ENCODE measurements at regions not wholly inside any gene's neighbourhood (a gene's known extent, or its start where the extent isn't known, plus 50 kb on each side); places are given as distances from the start of the nearest gene placed in this dataset.
"Not testable (repeated sequence)": the region's sequence is repeated elsewhere in the genome, so short reads cannot be mapped to it uniquely, and the experiment has no call there.

DNA sequence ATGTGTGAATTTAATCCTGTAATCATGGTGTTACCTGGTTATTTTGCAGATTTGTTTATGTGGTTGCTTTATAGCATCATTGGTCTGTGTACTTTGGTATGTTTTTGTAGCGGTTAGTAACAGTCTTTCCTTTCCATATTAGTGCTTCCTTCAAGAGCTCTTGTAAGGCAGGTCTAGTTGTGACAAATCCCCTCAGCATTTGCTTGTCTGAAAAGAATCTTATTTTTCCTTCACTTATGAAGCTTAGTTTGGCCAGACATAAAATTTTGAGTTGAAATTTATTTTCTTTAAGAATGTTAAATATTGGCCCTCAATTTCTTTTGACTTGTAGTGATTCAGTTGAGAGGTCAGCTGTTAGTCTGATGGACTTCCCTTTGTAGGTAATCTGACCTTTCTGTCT lies 1096.1 kb upstream of the SLIT2 start:
- Histone ChIP-seq H4K8ac (replicated peaks; ENCODE audit: insufficient read length, low read depth, low read length) (no peak overlapping the region), H3T11ph (ENCODE audit: low read length) (no peak overlapping the region), H3K56ac (ENCODE audit: insufficient read length, low read depth, low read length) (no peak overlapping the region), H3K27ac (ENCODE audit: insufficient read length, low read depth, low read length) (no peak overlapping the region), H2AK5ac (ENCODE audit: insufficient read length, low read length) (no peak overlapping the region), H3K9ac (ENCODE audit: extremely low read depth, insufficient read length, low read length) (no peak overlapping the region), H3K79me2 (ENCODE audit: insufficient read depth, low read length) (no peaks in the 10 kb centered on the region), H3K9me3 (ENCODE audit: control insufficient read depth, low read depth, low read length) (no peaks in the 10 kb centered on the region), H2AFZ (ENCODE audit: low read length) (no peak overlapping the region), H3K23ac (ENCODE audit: insufficient read length, low read depth, low read length) (no peak overlapping the region), H4K20me1 (ENCODE audit: control insufficient read depth, insufficient read depth, insufficient read length) (no peaks in the 10 kb centered on the region), H2BK120ac (ENCODE audit: low read depth, low read length, poor library complexity, severe bottlenecking) (no peak overlapping the region), H3K14ac (ENCODE audit: insufficient read depth, low read length) (no peak overlapping the region), H3K23me2 (ENCODE audit: insufficient read length, low read depth, low read length, poor library complexity, severe bottlenecking) (no peaks in the 10 kb centered on the region), H3K18ac (ENCODE audit: insufficient read length, low read depth, low read length) (no peak overlapping the region), H4K5ac (ENCODE audit: insufficient read length, low read depth, low read length) (no peak overlapping the region), H2BK15ac (ENCODE audit: low read depth, low read length) (no peak overlapping the region), H2BK5ac (ENCODE audit: insufficient read length, low read length) (no peak overlapping the region), H2BK20ac (ENCODE audit: low read depth, low read length, poor library complexity, severe bottlenecking) (no peak overlapping the region), H2BK12ac (ENCODE audit: insufficient read length, low read depth, low read length) (no peak overlapping the region), H3K27me3 (ENCODE audit: insufficient read depth, low read length) (no peaks in the 10 kb centered on the region), H3K4ac (ENCODE audit: low read depth, low read length) (no peak overlapping the region), H3K4me2 (ENCODE audit: insufficient read depth, insufficient read length, low read length) (no peak overlapping the region), H3K79me1 (ENCODE audit: insufficient read depth, low read depth, low read length, poor library complexity, severe bottlenecking) (no peaks in the 10 kb centered on the region), H4K91ac (ENCODE audit: insufficient read length, low read depth, low read length) (no peak overlapping the region), H3K4me1 (ENCODE audit: insufficient read depth, low read length) (no peaks in the 10 kb centered on the region; the same call in 1 of the 2 replicates)
- H3K36me3 Mint-ChIP-seq (ENCODE audit: insufficient read depth in 1 of 3, low read depth in 3 of 3), result peaks cover 14 to 24% (median 19%) of the 10 kb centered on the region in 3 experiments
- no CpG with 5 or more reads among the region's 1 CpG for WGBS (ENCODE audit: extremely low coverage, insufficient read length, low lambda C conversion rate)
- H3K9me3 Mint-ChIP-seq, result peaks cover 24 to 25% of the 10 kb centered on the region in 2 experiments
- no peak overlapping the region for H3K27ac Mint-ChIP-seq
- no peak for DNase-seq
- peaks cover 2% of the 10 kb centered on the region; the same call in 1 of the 2 replicates for H3K27me3 Mint-ChIP-seq (ENCODE audit: low read depth)
- no peak for TF ChIP-seq CTCF (conservative IDR thresholded peaks at IDR 0.05)
- H3K4me3 Mint-ChIP-seq, result no peak overlapping the region
- H3K4me1 Mint-ChIP-seq, result no peaks in the 10 kb centered on the region

GRCh38 chr4:19154267-19154666 lies 1097.4 kb upstream of the SLIT2 start:
- H2BK15ac ChIP-seq (ENCODE audit: low read depth, low read length); H4K91ac ChIP-seq (ENCODE audit: insufficient read length, low read depth, low read length); H3K27ac Mint-ChIP-seq; H3K4me2 ChIP-seq (ENCODE audit: insufficient read depth, insufficient read length, low read length); H3T11ph ChIP-seq (ENCODE audit: low read length); H3K27me3 Mint-ChIP-seq (ENCODE audit: low read depth); H3K79me1 ChIP-seq (ENCODE audit: insufficient read depth, low read depth, low read length, poor library complexity, severe bottlenecking); H2AFZ ChIP-seq (ENCODE audit: low read length); H2BK20ac ChIP-seq (ENCODE audit: low read depth, low read length, poor library complexity, severe bottlenecking); H2BK120ac ChIP-seq (ENCODE audit: low read depth, low read length, poor library complexity, severe bottlenecking); H3K79me2 ChIP-seq (ENCODE audit: insufficient read depth, low read length); H3K14ac ChIP-seq (ENCODE audit: insufficient read depth, low read length); H4K20me1 ChIP-seq (ENCODE audit: control insufficient read depth, insufficient read depth, insufficient read length); H3K4ac ChIP-seq (ENCODE audit: low read depth, low read length); H4K8ac ChIP-seq (replicated peaks; ENCODE audit: insufficient read length, low read depth, low read length); H3K23me2 ChIP-seq (ENCODE audit: insufficient read length, low read depth, low read length, poor library complexity, severe bottlenecking); H3K9ac ChIP-seq (ENCODE audit: extremely low read depth, insufficient read length, low read length); H3K4me3 Mint-ChIP-seq; DNase-seq; H3K4me1 ChIP-seq (ENCODE audit: insufficient read depth, low read length); H3K23ac ChIP-seq (ENCODE audit: insufficient read length, low read depth, low read length); H2AK5ac ChIP-seq (ENCODE audit: insufficient read length, low read length); H4K5ac ChIP-seq (ENCODE audit: insufficient read length, low read depth, low read length); H3K9me3 ChIP-seq (ENCODE audit: control insufficient read depth, low read depth, low read length); H3K56ac ChIP-seq (ENCODE audit: insufficient read length, low read depth, low read length); H2BK5ac ChIP-seq (ENCODE audit: insufficient read length, low read length); H3K27ac ChIP-seq (ENCODE audit: insufficient read length, low read depth, low read length); H3K4me1 Mint-ChIP-seq; H3K18ac ChIP-seq (ENCODE audit: insufficient read length, low read depth, low read length); H2BK12ac ChIP-seq (ENCODE audit: insufficient read length, low read depth, low read length); H3K27me3 ChIP-seq (ENCODE audit: insufficient read depth, low read length): not testable (repeated sequence)
- H3K36me3 Mint-ChIP-seq (ENCODE audit: insufficient read depth in 1 of 3, low read depth in 3 of 3), result peaks cover 14 to 24% (median 19%) of the 10 kb centered on the region in 3 experiments
- peaks cover 24 to 25% of the 10 kb centered on the region in 2 experiments for H3K9me3 Mint-ChIP-seq
- WGBS (ENCODE audit: extremely low coverage, insufficient read length, low lambda C conversion rate), result no CpG with 5 or more reads among the region's 5 CpGs
